Rectal smooth muscle tissue (tissue), 1 donor: ENCODE measurements at regions not wholly inside any gene's neighbourhood (a gene's known extent, or its start where the extent isn't known, plus 50 kb on each side); places are given as distances from the start of the nearest gene placed in this dataset.

Experiments used
- H3K27ac ChIP-seq: one replicate; pipeline ENCODE4 v1.7.0; 2013; ENCODE audit warnings: low read depth, low read length, inconsistent platforms
- H3K27me3 ChIP-seq: one replicate; pipeline ENCODE4 v1.7.0; 2013; ENCODE audit warnings: low read length; ENCODE audit not compliant: control insufficient read depth, insufficient read depth
- H3K36me3 ChIP-seq: one replicate; pipeline ENCODE4 v1.7.0; 2013; ENCODE audit warnings: low read length; ENCODE audit not compliant: control insufficient read depth, insufficient read depth
- H3K4me1 ChIP-seq: one replicate; pipeline ENCODE4 v1.7.0; 2013; ENCODE audit warnings: low read length; ENCODE audit not compliant: control insufficient read depth, insufficient read depth
- H3K4me3 ChIP-seq: one replicate; pipeline ENCODE4 v1.7.0; 2013; ENCODE audit warnings: low read length
- H3K9ac ChIP-seq: one replicate; pipeline ENCODE4 v1.7.0; 2013; ENCODE audit warnings: low read length

GRCh38 chr1:181392613-181393220 is 90.6 kb upstream of the CACNA1E start:
- Histone ChIP-seq H3K4me1 (no peaks in the 10 kb centered on the region), H3K27me3 (no peaks in the 10 kb centered on the region), H3K9ac (no peak overlapping the region), H3K27ac (no peak overlapping the region), H3K4me3 (no peak overlapping the region), H3K36me3 (no peaks in the 10 kb centered on the region)

- Histone ChIP-seq H3K4me3 (no peak overlapping the region), H3K36me3 (no peaks in the 10 kb centered on the region), H3K9ac (no peak overlapping the region), H3K27me3 (peaks cover 2% of the 10 kb centered on the region), H3K4me1 (no peaks in the 10 kb centered on the region), H3K27ac (no peak overlapping the region)
Observed at GRCh38 chr1:181394766-181395165, 88.6 kb upstream of the CACNA1E start.

GRCh38 chr1:181396171-181396670 is 87.1 kb upstream of the CACNA1E start:
- Histone ChIP-seq H3K36me3 (no peaks in the 10 kb centered on the region), H3K27ac (no peak overlapping the region), H3K4me1 (no peaks in the 10 kb centered on the region), H3K4me3 (no peak overlapping the region), H3K9ac (no peak overlapping the region), H3K27me3 (peaks cover 2% of the 10 kb centered on the region)

- no peaks in the 10 kb centered on the region for H3K36me3 ChIP-seq
- peaks cover 2% of the 10 kb centered on the region for H3K27me3 ChIP-seq
- no peak overlapping the region for H3K4me3 ChIP-seq
- no peaks in the 10 kb centered on the region for H3K4me1 ChIP-seq
- no peak overlapping the region for H3K27ac ChIP-seq
- no peak overlapping the region for H3K9ac ChIP-seq
Observed at GRCh38 chr1:181396811-181397210, 86.5 kb upstream of the CACNA1E start.

- H3K27me3 ChIP-seq = peaks cover 2% of the 10 kb centered on the region
- no peaks in the 10 kb centered on the region for H3K4me1 ChIP-seq
- H3K9ac ChIP-seq = no peak overlapping the region
- no peak overlapping the region for H3K27ac ChIP-seq
- H3K36me3 ChIP-seq = no peaks in the 10 kb centered on the region
- no peak overlapping the region for H3K4me3 ChIP-seq
Observed at GRCh38 chr1:181397845-181398244, 85.5 kb upstream of the CACNA1E start.

- Histone ChIP-seq H3K27ac (no peak overlapping the region), H3K27me3 (peaks cover 2% of the 10 kb centered on the region), H3K9ac (no peak overlapping the region), H3K4me3 (no peak overlapping the region), H3K4me1 (no peaks in the 10 kb centered on the region), H3K36me3 (no peaks in the 10 kb centered on the region)
Observed at GRCh38 chr1:181398544-181398943, 84.8 kb upstream of the CACNA1E start.

- no peak overlapping the region for H3K9ac ChIP-seq
- H3K4me1 ChIP-seq = no peaks in the 10 kb centered on the region
- H3K4me3 ChIP-seq = no peak overlapping the region
- no peak overlapping the region for H3K27ac ChIP-seq
- no peaks in the 10 kb centered on the region for H3K27me3 ChIP-seq
- H3K36me3 ChIP-seq = no peaks in the 10 kb centered on the region
Observed at GRCh38 chr1:181405584-181405983, 77.7 kb upstream of the CACNA1E start.

GRCh38 chr1:181406989-181407388 is 76.3 kb upstream of the CACNA1E start:
- H3K9ac ChIP-seq = no peak overlapping the region

GRCh38 chr1:181409981-181410380 is 73.3 kb upstream of the CACNA1E start:
- Histone ChIP-seq H3K27ac (no peak overlapping the region), H3K27me3 (no peaks in the 10 kb centered on the region), H3K9ac (no peak overlapping the region), H3K36me3 (no peaks in the 10 kb centered on the region), H3K4me3 (no peak overlapping the region), H3K4me1 (no peaks in the 10 kb centered on the region)

More at GRCh38 chr1:181406989-181407388, 76.3 kb upstream of the CACNA1E start:
- Histone ChIP-seq H3K27me3 (no peaks in the 10 kb centered on the region), H3K4me3 (no peak overlapping the region), H3K4me1 (no peaks in the 10 kb centered on the region), H3K36me3 (no peaks in the 10 kb centered on the region), H3K27ac (no peak overlapping the region)

GRCh38 chr1:181412746-181413145 is 70.6 kb upstream of the CACNA1E start:
- H3K4me3 ChIP-seq = no peak overlapping the region
- no peak overlapping the region for H3K27ac ChIP-seq
- H3K27me3 ChIP-seq = no peaks in the 10 kb centered on the region
- no peaks in the 10 kb centered on the region for H3K4me1 ChIP-seq
- H3K9ac ChIP-seq = no peak overlapping the region
- no peaks in the 10 kb centered on the region for H3K36me3 ChIP-seq

GRCh38 chr1:181413195-181413815 is 70.0 kb upstream of the CACNA1E start:
- no peaks in the 10 kb centered on the region for H3K4me1 ChIP-seq
- H3K36me3 ChIP-seq = no peaks in the 10 kb centered on the region
- H3K4me3 ChIP-seq = no peak overlapping the region
- no peak overlapping the region for H3K9ac ChIP-seq
- H3K27me3 ChIP-seq = no peaks in the 10 kb centered on the region
- no peak overlapping the region for H3K27ac ChIP-seq

GRCh38 chr1:181413836-181414235 is 69.5 kb upstream of the CACNA1E start:
- Histone ChIP-seq H3K4me1 (no peaks in the 10 kb centered on the region), H3K9ac (no peak overlapping the region), H3K4me3 (no peak overlapping the region), H3K27ac (no peak overlapping the region), H3K36me3 (no peaks in the 10 kb centered on the region), H3K27me3 (no peaks in the 10 kb centered on the region)

GRCh38 chr1:181416268-181416860 is 67.0 kb upstream of the CACNA1E start:
- Histone ChIP-seq H3K27me3 (no peaks in the 10 kb centered on the region), H3K27ac (no peak overlapping the region), H3K36me3 (no peaks in the 10 kb centered on the region), H3K4me1 (no peaks in the 10 kb centered on the region), H3K4me3 (no peak overlapping the region), H3K9ac (no peak overlapping the region)
